A549 (cell line): ENCODE measurements at regions not wholly inside any gene's neighbourhood (a gene's known extent, or its start where the extent isn't known, plus 50 kb on each side); places are given as distances from the start of the nearest gene placed in this dataset.

Experiments
- ATAC-seq, 2 experiments: fragments of 200-7000 bp in 1 of 2; fragments of >200 bp in 1 of 2; cut with Nextera tagmentation in 1 of 2; cut with Tn5 transposase in 1 of 2; 3 replicates each; pipeline versions ENCODE4 v1.8.0 to v1.9.1; 2018 to 2020; ENCODE audit warnings: mild to moderate bottlenecking in 1 of 2, moderate library complexity in 1 of 2
- CTCF ChIA-PET: fragments of 300-600 bp; sonication (Branson Sonifier 250); formaldehyde crosslinking; extraction: SDS; loops from one replicate; lab custom pipeline; 2021; ENCODE audit warnings: antibody characterized with exemption, inconsistent platforms; lab: Yijun Ruan, JAX
- POLR2A ChIA-PET: fragments of 350-600 bp; formaldehyde crosslinking; extraction: SDS; loops from one replicate; lab custom pipeline; 2021; ENCODE audit warnings: antibody characterized with exemption, inconsistent platforms; lab: Yijun Ruan, JAX
- DNase-seq, 2 experiments: peaks; one replicate each; pipeline versions ENCODE4 v3.0.0 to v3.0.0-alpha.2; 2011 to 2016; ENCODE audit warnings: low read depth in 1 of 2, low spot score in 1 of 2
- FAIRE-seq: peaks from 2 replicates; lab custom pipeline; 2011; peaks lifted over from hg19 to GRCh38; lab: Jason Lieb, UNC
- H3K27ac ChIP-seq, 2 experiments: fragments of >200 bp; sonication (Bioruptor Twin); formaldehyde crosslinking; 3 replicates each; pipeline ENCODE4 v1.5.1; 2016 to 2017
- H3K4me1 ChIP-seq: fragments of >200 bp; sonication (Bioruptor Twin); formaldehyde crosslinking; 3 replicates; pipeline ENCODE4 v1.6.1; 2016
- H3K4me2 ChIP-seq: fragments of >200 bp; sonication (Bioruptor Twin); formaldehyde crosslinking; 3 replicates; pipeline ENCODE4 v1.6.1; 2016
- H3K4me3 ChIP-seq: fragments of >200 bp; sonication (Bioruptor Twin); formaldehyde crosslinking; 3 replicates; pipeline ENCODE4 v1.5.1; 2016
- H3K9me3 ChIP-seq: fragments of >200 bp; sonication (Bioruptor Twin); formaldehyde crosslinking; 3 replicates; pipeline ENCODE4 v1.6.1; 2016
- ATOH8 ChIP-seq: fragments of 250-450 bp; sonication (Bioruptor Pico); IDR thresholded peaks from 2 replicates; pipeline ENCODE4 v1.5.0; 2020; ENCODE audit warnings: low read depth, mild to moderate bottlenecking, moderate library complexity
- CHD4 ChIP-seq: fragments of 200-600 bp; sonication (generic); IDR thresholded peaks from 2 replicates; pipeline ENCODE4 v1.6.1; 2016; ENCODE audit warnings: antibody characterized with exemption, mild to moderate bottlenecking, borderline replicate concordance
- E2F6 ChIP-seq: IDR thresholded peaks from 2 replicates; pipeline ENCODE4 v1.6.1; 2012; ENCODE audit warnings: low read depth, borderline replicate concordance
- EHMT2 ChIP-seq: fragments of 200-600 bp; sonication (generic); IDR thresholded peaks from 2 replicates; pipeline ENCODE4 v1.6.1; 2016; ENCODE audit warnings: antibody characterized with exemption, low read depth, mild to moderate bottlenecking, moderate library complexity
- ESRRA ChIP-seq: fragments of 150-350 bp; IDR thresholded peaks from 2 replicates; pipeline ENCODE4 v1.6.1; 2014; ENCODE audit warnings: mild to moderate bottlenecking, low read length, borderline replicate concordance
- FOSL2 ChIP-seq, 2 experiments: fragments of 450-650 bp in 1 of 2; fragments of >200 bp in 1 of 2; sonication (Bioruptor Twin) in 1 of 2; formaldehyde crosslinking; IDR thresholded peaks; 2 replicates each; pipeline versions ENCODE4 v1.5.0 to v1.6.1; 2016 to 2020; ENCODE audit warnings: mild to moderate bottlenecking in 1 of 2, moderate library complexity in 1 of 2
- HMGXB4 ChIP-seq: fragments of 250-450 bp; sonication (Bioruptor Pico); IDR thresholded peaks from 2 replicates; pipeline ENCODE4 v1.5.0; 2021; ENCODE audit warnings: mild to moderate bottlenecking, moderate library complexity, borderline replicate concordance
- HOXA7 ChIP-seq: fragments of 250-450 bp; sonication (Bioruptor Pico); IDR thresholded peaks from 2 replicates; pipeline ENCODE4 v1.5.0; 2020; ENCODE audit warnings: mild to moderate bottlenecking, moderate library complexity
- JUN ChIP-seq, 2 experiments: fragments of >200 bp; sonication (Bioruptor Twin); formaldehyde crosslinking; IDR thresholded peaks; 2 replicates in 1 of 2; 3 replicates in 1 of 2; pipeline ENCODE4 v1.6.1; 2016 to 2017
- KDM1A ChIP-seq: fragments of 200-600 bp; sonication (generic); IDR thresholded peaks from 2 replicates; pipeline ENCODE4 v1.6.1; 2016; ENCODE audit warnings: low read depth, mild to moderate bottlenecking
- MYC ChIP-seq: IDR thresholded peaks from 2 replicates; pipeline ENCODE4 v1.6.1; 2012; ENCODE audit warnings: mild to moderate bottlenecking, inconsistent platforms, low read length, improper control_type of control experiment, borderline replicate concordance
- NFE2L2 ChIP-seq: fragments of 150-350 bp; conservative IDR thresholded peaks from 2 replicates; pipeline ENCODE4 v1.6.1; 2014; ENCODE audit warnings: low read length
- NPAS2 ChIP-seq: fragments of 250-450 bp; sonication (Bioruptor Pico); IDR thresholded peaks from 2 replicates; pipeline ENCODE4 v1.8.0; 2022; ENCODE audit warnings: mild to moderate bottlenecking, moderate library complexity, borderline replicate concordance
- RAD21 ChIP-seq, 2 experiments: fragments of >200 bp in 1 of 2; sonication (Bioruptor Twin) in 1 of 2; formaldehyde crosslinking in 1 of 2; IDR thresholded peaks in 1 of 2; conservative IDR thresholded peaks in 1 of 2; 2 replicates in 1 of 2; 3 replicates in 1 of 2; pipeline ENCODE4 v1.6.1; 2012 to 2018; ENCODE audit warnings: inconsistent platforms in 1 of 2
- REST ChIP-seq: fragments of 200-600 bp; sonication (generic); IDR thresholded peaks from 2 replicates; pipeline ENCODE4 v1.6.1; 2016; ENCODE audit warnings: antibody characterized with exemption, mild to moderate bottlenecking, moderate library complexity
- RFX5 ChIP-seq: fragments of 450-650 bp; IDR thresholded peaks from 2 replicates; pipeline ENCODE4 v1.7.1; 2014; ENCODE audit warnings: antibody characterized with exemption, mild to moderate bottlenecking, moderate library complexity
- RNF2 ChIP-seq: fragments of 200-600 bp; sonication (generic); IDR thresholded peaks from 2 replicates; pipeline ENCODE4 v1.6.1; 2016; ENCODE audit warnings: low read depth, mild to moderate bottlenecking, antibody characterized with exemption, moderate library complexity, borderline replicate concordance
- SMC3 ChIP-seq: fragments of >200 bp; sonication (Bioruptor Twin); formaldehyde crosslinking; IDR thresholded peaks from 3 replicates; pipeline ENCODE4 v1.6.1; 2018; ENCODE audit warnings: inconsistent platforms
- SREBF2 ChIP-seq: fragments of 450-650 bp; IDR thresholded peaks from 2 replicates; pipeline ENCODE4 v1.6.1; 2014; ENCODE audit warnings: mild to moderate bottlenecking, moderate library complexity
- ZSCAN20 ChIP-seq: fragments of 250-450 bp; sonication (Bioruptor Pico); IDR thresholded peaks from 2 replicates; pipeline ENCODE4 v1.8.0; 2022; ENCODE audit warnings: mild to moderate bottlenecking, moderate library complexity
- WGBS: methylation state at CpG from one replicate; pipeline ENCODE4 v1.1.6; 2017; ENCODE audit errors: missing lambda C conversion rate; 5-methylcytosine and 5-hydroxymethylcytosine counted together

- TF ChIP-seq E2F6 (no peak), REST (no peak), MYC (no peak), ATOH8 (CRISPR knock-in tag) (no peak), ZSCAN20 (no peak), HOXA7 (CRISPR knock-in tag) (no peak), CHD4 (no peak), RAD21 (conservative IDR thresholded peaks at IDR 0.05 in 1 of 2, IDR thresholded peaks at IDR 0.05 in 1 of 2) (no peak), SREBF2 (no peak), NPAS2 (CRISPR knock-in tag) (no peak), RNF2 (no peak), JUN (IDR thresholded peaks at IDR 0.05) (no peak), RFX5 (no peak), HMGXB4 (no peak), KDM1A (no peak), SMC3 (no peak), FOSL2 (IDR thresholded peaks at IDR 0.05) (no peak), FOSL2 (CRISPR knock-in tag; IDR thresholded peaks at IDR 0.05) (no peak), NFE2L2 (no peak), EHMT2 (no peak), ESRRA (no peak)
- DNase-seq (no peak), ATAC-seq (no peak), FAIRE-seq (no peak)
- peaks cover 22% of the 10 kb centered on the region for H3K4me1 ChIP-seq
- ChIA-PET CTCF (interaction anchor here (1.2 to 1.8 kb wide), 2 partner anchors 45 to 159 kb away, joined by 3 to 6 read pairs; no protein-coding TSS in a partner anchor), POLR2A (no interaction called here)
- 88% methylated on average over 21 of the region's 25 CpGs for WGBS
- no peaks in the 10 kb centered on the region for H3K9me3 ChIP-seq
- H3K4me3 ChIP-seq = no peak overlapping the region
- H3K27ac ChIP-seq = peak overlapping the region in 1 of 2 experiments; percentile 31; a peak in 1 of 6 replicates
- H3K4me2 ChIP-seq = peak overlapping the region; percentile 60
These were observed 118.0 kb upstream of the FRMD1 start for GRCh38 chr6:168196881-168197635.
